Lower leg skin (tissue), 4 donors: ENCODE measurements at regions not wholly inside any gene's neighbourhood (a gene's known extent, or its start where the extent isn't known, plus 50 kb on each side); places are given as distances from the start of the nearest gene placed in this dataset.

ENCODE experiments used
- DNase-seq, 2 donors: peaks; one replicate each; pipeline ENCODE4 v3.0.0-alpha.2; 2019; ENCODE audit warnings: low spot score in 2 of 2
- H3K4me3 ChIP-seq: fragments of 200-600 bp; sonication (generic); 2 replicates; pipeline ENCODE4 v1.5.1; 2017; ENCODE audit warnings: mild to moderate bottlenecking, low read depth; ENCODE audit not compliant: poor library complexity, severe bottlenecking
- CTCF ChIP-seq, 3 donors: fragments of 450-650 bp; IDR thresholded peaks; one replicate each; pipeline ENCODE4 v1.5.1; 2016; ENCODE audit warnings: antibody characterized with exemption in 3 of 3, mild to moderate bottlenecking in 3 of 3, moderate library complexity in 2 of 3
- POLR2A ChIP-seq, 2 donors: fragments of 450-650 bp; IDR thresholded peaks; one replicate each; pipeline ENCODE4 v1.6.1; 2016 to 2017; ENCODE audit warnings: antibody characterized with exemption in 2 of 2, mild to moderate bottlenecking in 1 of 2, moderate library complexity in 1 of 2
- WGBS, 2 donors: methylation state at CpG; one replicate each; pipeline ENCODE4 v1.1.5; 2018; 5-methylcytosine and 5-hydroxymethylcytosine counted together
- intact Hi-C: fragments of 100-400 bp; cut with DNase I; formaldehyde crosslinking; loops from one replicate; pipeline ENCODE4 v1.15.0; 2023; ENCODE audit warnings: low total_unique reads

GRCh38 chr6:9197726-9198125, 762.4 kb upstream of the SLC35B3 start:
- WGBS, 2 donors, result 66 to 67% methylated on average over 3 of the region's 3 CpGs
- TF ChIP-seq POLR2A (IDR thresholded peaks at IDR 0.05) (no peak), CTCF (IDR thresholded peaks at IDR 0.05) (no peak)
- intact Hi-C loops, result no loop called here
- DNase-seq, result no peak
- no peak overlapping the region for H3K4me3 ChIP-seq

GRCh38 chr6:9195322-9195721, 760.0 kb upstream of the SLC35B3 start:
- no peak for TF ChIP-seq CTCF (IDR thresholded peaks at IDR 0.05)
- TF ChIP-seq POLR2A (IDR thresholded peaks at IDR 0.05), result no peak
- intact Hi-C loops, result no loop called here

GRCh38 chr6:9192405-9192909, 757.1 kb upstream of the SLC35B3 start:
- whole genome bisulfite sequencing, 2 donors, result 97 to 98% methylated on average over 4 of the region's 4 CpGs
- DNase-seq, result no peak
- TF ChIP-seq POLR2A (IDR thresholded peaks at IDR 0.05), result no peak
- TF ChIP-seq CTCF (IDR thresholded peaks at IDR 0.05), result no peak
- no peak overlapping the region for H3K4me3 ChIP-seq
- intact Hi-C loops, result no loop called here

More at GRCh38 chr6:9195322-9195721, 760.0 kb upstream of the SLC35B3 start:
- no peak for DNase-seq
- H3K4me3 ChIP-seq, result no peak overlapping the region
- 74 to 86% methylated on average over 1 of the region's 1 CpG for WGBS, 2 donors

- intact Hi-C loops, result no loop called here
- no peak overlapping the region for H3K4me3 ChIP-seq
- no peak for DNase-seq
- TF ChIP-seq POLR2A (IDR thresholded peaks at IDR 0.05) (no peak), CTCF (IDR thresholded peaks at IDR 0.05) (no peak)
Observed at GRCh38 chr6:9186148-9186547, 750.8 kb upstream of the SLC35B3 start.

GRCh38 chr6:9178071-9178470, 742.7 kb upstream of the SLC35B3 start:
- TF ChIP-seq CTCF (IDR thresholded peaks at IDR 0.05), result no peak
- no peak for TF ChIP-seq POLR2A (IDR thresholded peaks at IDR 0.05)
- intact Hi-C loops, result no loop called here
- DNase-seq, result no peak
- WGBS, 2 donors, result 92% methylated on average over 2 of the region's 2 CpGs
- H3K4me3 ChIP-seq, result no peak overlapping the region

GRCh38 chr6:9173229-9173628, 737.9 kb upstream of the SLC35B3 start:
- TF ChIP-seq POLR2A (IDR thresholded peaks at IDR 0.05) (no peak), CTCF (IDR thresholded peaks at IDR 0.05) (no peak)
- intact Hi-C loops, result no loop called here
- no peak overlapping the region for H3K4me3 ChIP-seq
- WGBS, 2 donors, result 84 to 88% methylated on average over 7 of the region's 7 CpGs
- no peak for DNase-seq
